ENCODE measurements at regions not wholly inside any gene's neighbourhood (a gene's known extent, or its start where the extent isn't known, plus 50 kb on each side); places are given as distances from the start of the nearest gene placed in this dataset.

GRCh38 chr6:93040375-93040774 lies 379.0 kb downstream of the EPHA7 start:
- H3K36me3 ChIP-seq (ENCODE audit: control insufficient read depth in 5 of 5, insufficient read depth in 5 of 5, low read length in 5 of 5): no peaks in the 10 kb centered on the region
- no peak overlapping the region for H3K9ac ChIP-seq (ENCODE audit: low read length in 5 of 5)
- no peak overlapping the region for H3K27ac ChIP-seq (ENCODE audit: low read depth, low read length)
- no peak overlapping the region for H3K4me3 ChIP-seq (ENCODE audit: low read depth in 1 of 5, low read length in 5 of 5)
- no peaks in the 10 kb centered on the region for H3K27me3 ChIP-seq (ENCODE audit: control insufficient read depth in 5 of 5, insufficient read depth in 4 of 5, low read length in 5 of 5)
- peaks cover 5 to 20% (median 11%) of the 10 kb centered on the region in 5 donors for H3K9me3 ChIP-seq (ENCODE audit: control insufficient read depth in 5 of 5, low read length in 5 of 5)
- H3K4me1 ChIP-seq (ENCODE audit: control insufficient read depth in 5 of 5, insufficient read depth in 5 of 5, low read length in 5 of 5): no peaks in the 10 kb centered on the region

- no peak overlapping the region for H3K27ac ChIP-seq (ENCODE audit: low read depth, low read length)
- no peaks in the 10 kb centered on the region for H3K27me3 ChIP-seq (ENCODE audit: control insufficient read depth in 5 of 5, insufficient read depth in 4 of 5, low read length in 5 of 5)
- H3K4me3 ChIP-seq (ENCODE audit: low read depth in 1 of 5, low read length in 5 of 5): peak overlapping the region in 2 of 5 donors; percentile 3 to 29
- H3K9ac ChIP-seq (ENCODE audit: low read length in 5 of 5): no peak overlapping the region
- H3K36me3 ChIP-seq (ENCODE audit: control insufficient read depth in 5 of 5, insufficient read depth in 5 of 5, low read length in 5 of 5): no peaks in the 10 kb centered on the region
- peaks cover 5 to 21% (median 11%) of the 10 kb centered on the region in 5 donors for H3K9me3 ChIP-seq (ENCODE audit: control insufficient read depth in 5 of 5, low read length in 5 of 5)
- no peaks in the 10 kb centered on the region for H3K4me1 ChIP-seq (ENCODE audit: control insufficient read depth in 5 of 5, insufficient read depth in 5 of 5, low read length in 5 of 5)
Observed at GRCh38 chr6:93036835-93037234, 382.5 kb downstream of the EPHA7 start.

GRCh38 chr6:93035756-93036155 lies 383.6 kb downstream of the EPHA7 start:
- Histone ChIP-seq H3K4me3 (ENCODE audit: low read depth in 1 of 5, low read length in 5 of 5) (no peak overlapping the region), H3K9me3 (ENCODE audit: control insufficient read depth in 5 of 5, low read length in 5 of 5) (peaks cover 5 to 21% (median 11%) of the 10 kb centered on the region in 5 donors), H3K9ac (ENCODE audit: low read length in 5 of 5) (no peak overlapping the region), H3K4me1 (ENCODE audit: control insufficient read depth in 5 of 5, insufficient read depth in 5 of 5, low read length in 5 of 5) (no peaks in the 10 kb centered on the region), H3K27me3 (ENCODE audit: control insufficient read depth in 5 of 5, insufficient read depth in 4 of 5, low read length in 5 of 5) (no peaks in the 10 kb centered on the region), H3K27ac (ENCODE audit: low read depth, low read length) (no peak overlapping the region), H3K36me3 (ENCODE audit: control insufficient read depth in 5 of 5, insufficient read depth in 5 of 5, low read length in 5 of 5) (no peaks in the 10 kb centered on the region)

- Histone ChIP-seq H3K4me3 (ENCODE audit: low read depth in 1 of 5, low read length in 5 of 5) (no peak overlapping the region), H3K27me3 (ENCODE audit: control insufficient read depth in 5 of 5, insufficient read depth in 4 of 5, low read length in 5 of 5) (no peaks in the 10 kb centered on the region), H3K9ac (ENCODE audit: low read length in 5 of 5) (no peak overlapping the region), H3K36me3 (ENCODE audit: control insufficient read depth in 5 of 5, insufficient read depth in 5 of 5, low read length in 5 of 5) (no peaks in the 10 kb centered on the region), H3K4me1 (ENCODE audit: control insufficient read depth in 5 of 5, insufficient read depth in 5 of 5, low read length in 5 of 5) (no peaks in the 10 kb centered on the region), H3K9me3 (ENCODE audit: control insufficient read depth in 5 of 5, low read length in 5 of 5) (peaks cover 0 to 4% (median 0%) of the 10 kb centered on the region in 5 donors), H3K27ac (ENCODE audit: low read depth, low read length) (no peak overlapping the region)
Observed at GRCh38 chr6:93021235-93021915, 398.0 kb downstream of the EPHA7 start.

GRCh38 chr6:93017626-93018025 lies 401.7 kb downstream of the EPHA7 start:
- H3K4me1 ChIP-seq (ENCODE audit: control insufficient read depth in 5 of 5, insufficient read depth in 5 of 5, low read length in 5 of 5): no peaks in the 10 kb centered on the region
- H3K27me3 ChIP-seq (ENCODE audit: control insufficient read depth in 5 of 5, insufficient read depth in 4 of 5, low read length in 5 of 5): no peaks in the 10 kb centered on the region
- H3K4me3 ChIP-seq (ENCODE audit: low read depth in 1 of 5, low read length in 5 of 5): no peak overlapping the region
- H3K9ac ChIP-seq (ENCODE audit: low read length in 5 of 5): no peak overlapping the region
- no peak overlapping the region for H3K27ac ChIP-seq (ENCODE audit: low read depth, low read length)
- H3K9me3 ChIP-seq (ENCODE audit: control insufficient read depth in 5 of 5, low read length in 5 of 5): no peaks in the 10 kb centered on the region
- no peaks in the 10 kb centered on the region for H3K36me3 ChIP-seq (ENCODE audit: control insufficient read depth in 5 of 5, insufficient read depth in 5 of 5, low read length in 5 of 5)

GRCh38 chr6:93017213-93017612 lies 402.1 kb downstream of the EPHA7 start:
- H3K27me3 ChIP-seq (ENCODE audit: control insufficient read depth in 5 of 5, insufficient read depth in 4 of 5, low read length in 5 of 5): no peaks in the 10 kb centered on the region
- no peaks in the 10 kb centered on the region for H3K36me3 ChIP-seq (ENCODE audit: control insufficient read depth in 5 of 5, insufficient read depth in 5 of 5, low read length in 5 of 5)
- H3K9me3 ChIP-seq (ENCODE audit: control insufficient read depth in 5 of 5, low read length in 5 of 5): no peaks in the 10 kb centered on the region
- no peak overlapping the region for H3K27ac ChIP-seq (ENCODE audit: low read depth, low read length)
- H3K4me1 ChIP-seq (ENCODE audit: control insufficient read depth in 5 of 5, insufficient read depth in 5 of 5, low read length in 5 of 5): no peaks in the 10 kb centered on the region
- no peak overlapping the region for H3K4me3 ChIP-seq (ENCODE audit: low read depth in 1 of 5, low read length in 5 of 5)
- no peak overlapping the region for H3K9ac ChIP-seq (ENCODE audit: low read length in 5 of 5)

- Histone ChIP-seq H3K4me3 (ENCODE audit: low read depth in 1 of 5, low read length in 5 of 5) (no peak overlapping the region), H3K9me3 (ENCODE audit: control insufficient read depth in 5 of 5, low read length in 5 of 5) (no peaks in the 10 kb centered on the region), H3K36me3 (ENCODE audit: control insufficient read depth in 5 of 5, insufficient read depth in 5 of 5, low read length in 5 of 5) (no peaks in the 10 kb centered on the region), H3K9ac (ENCODE audit: low read length in 5 of 5) (no peak overlapping the region), H3K27ac (ENCODE audit: low read depth, low read length) (no peak overlapping the region), H3K4me1 (ENCODE audit: control insufficient read depth in 5 of 5, insufficient read depth in 5 of 5, low read length in 5 of 5) (no peaks in the 10 kb centered on the region), H3K27me3 (ENCODE audit: control insufficient read depth in 5 of 5, insufficient read depth in 4 of 5, low read length in 5 of 5) (no peaks in the 10 kb centered on the region)
Observed at GRCh38 chr6:93013054-93013453, 406.3 kb downstream of the EPHA7 start.

GRCh38 chr6:93008375-93008774 lies 411.0 kb downstream of the EPHA7 start:
- Histone ChIP-seq H3K4me3 (ENCODE audit: low read depth in 1 of 5, low read length in 5 of 5) (no peak overlapping the region), H3K27me3 (ENCODE audit: control insufficient read depth in 5 of 5, insufficient read depth in 4 of 5, low read length in 5 of 5) (no peaks in the 10 kb centered on the region), H3K9ac (ENCODE audit: low read length in 5 of 5) (no peak overlapping the region), H3K4me1 (ENCODE audit: control insufficient read depth in 5 of 5, insufficient read depth in 5 of 5, low read length in 5 of 5) (no peaks in the 10 kb centered on the region), H3K9me3 (ENCODE audit: control insufficient read depth in 5 of 5, low read length in 5 of 5) (no peaks in the 10 kb centered on the region), H3K27ac (ENCODE audit: low read depth, low read length) (no peak overlapping the region), H3K36me3 (ENCODE audit: control insufficient read depth in 5 of 5, insufficient read depth in 5 of 5, low read length in 5 of 5) (no peaks in the 10 kb centered on the region)

GRCh38 chr6:92989656-92990055 lies 429.7 kb downstream of the EPHA7 start:
- Histone ChIP-seq H3K4me3 (ENCODE audit: low read depth in 1 of 5, low read length in 5 of 5) (no peak overlapping the region), H3K27me3 (ENCODE audit: control insufficient read depth in 5 of 5, insufficient read depth in 4 of 5, low read length in 5 of 5) (no peaks in the 10 kb centered on the region), H3K9ac (ENCODE audit: low read length in 5 of 5) (no peak overlapping the region), H3K9me3 (ENCODE audit: control insufficient read depth in 5 of 5, low read length in 5 of 5) (no peaks in the 10 kb centered on the region), H3K27ac (ENCODE audit: low read depth, low read length) (no peak overlapping the region), H3K36me3 (ENCODE audit: control insufficient read depth in 5 of 5, insufficient read depth in 5 of 5, low read length in 5 of 5) (no peaks in the 10 kb centered on the region), H3K4me1 (ENCODE audit: control insufficient read depth in 5 of 5, insufficient read depth in 5 of 5, low read length in 5 of 5) (no peaks in the 10 kb centered on the region)

GRCh38 chr6:92979281-92979680 lies 440.1 kb downstream of the EPHA7 start:
- Histone ChIP-seq H3K27me3 (ENCODE audit: control insufficient read depth in 5 of 5, insufficient read depth in 4 of 5, low read length in 5 of 5) (no peaks in the 10 kb centered on the region), H3K4me3 (ENCODE audit: low read depth in 1 of 5, low read length in 5 of 5) (no peak overlapping the region), H3K4me1 (ENCODE audit: control insufficient read depth in 5 of 5, insufficient read depth in 5 of 5, low read length in 5 of 5) (no peaks in the 10 kb centered on the region), H3K27ac (ENCODE audit: low read depth, low read length) (no peak overlapping the region), H3K9ac (ENCODE audit: low read length in 5 of 5) (no peak overlapping the region), H3K9me3 (ENCODE audit: control insufficient read depth in 5 of 5, low read length in 5 of 5) (no peaks in the 10 kb centered on the region), H3K36me3 (ENCODE audit: control insufficient read depth in 5 of 5, insufficient read depth in 5 of 5, low read length in 5 of 5) (no peaks in the 10 kb centered on the region)

All from subcutaneous abdominal adipose tissue (tissue), 5 donors.